ENCODE measurements at regions not wholly inside any gene's neighbourhood (a gene's known extent, or its start where the extent isn't known, plus 50 kb on each side); places are given as distances from the start of the nearest gene placed in this dataset.

DNA sequence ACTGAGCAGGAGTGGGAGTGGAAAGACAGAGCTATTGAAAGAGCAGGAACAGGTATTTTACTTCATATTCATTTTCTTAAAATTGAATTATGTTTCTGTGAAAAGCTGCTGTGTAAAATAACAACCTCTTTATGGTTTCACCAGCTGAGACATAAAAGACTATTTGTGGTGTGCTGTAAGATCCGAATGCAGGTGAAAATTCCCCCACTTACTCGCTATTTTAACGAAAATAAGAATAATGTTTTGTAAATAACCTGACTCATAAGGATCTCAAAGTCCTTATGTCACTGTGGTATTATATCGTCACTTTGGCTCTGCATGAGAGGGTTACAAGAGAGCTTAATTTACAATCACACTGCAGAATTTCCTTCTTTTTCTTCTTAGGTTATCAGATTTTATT, 65.3 kb upstream of the NFIB start:
- no peak overlapping the region for H2BK5ac ChIP-seq (ENCODE audit: low read depth, low read length)
- no peak overlapping the region for H4K91ac ChIP-seq (replicated peaks; ENCODE audit: insufficient read length, low read length)
- ChIA-PET CTCF (ENCODE audit: partially characterized antibody) (interaction anchor here (1.8 to 2.3 kb wide), 2 partner anchors 21 to 64 kb away, joined by 5 to 9 read pairs; no protein-coding TSS in a partner anchor), POLR2A (ENCODE audit: partially characterized antibody) (interaction anchor here (1.2 kb wide), 1 partner anchor 49 kb away, joined by 3 read pairs; no protein-coding TSS in a partner anchor)
- FAIRE-seq, result no peak
- H2BK12ac ChIP-seq (ENCODE audit: low read depth, low read length), result no peak overlapping the region
- no peaks in the 10 kb centered on the region for H3K79me2 ChIP-seq (ENCODE audit: control insufficient read depth in 1 of 2, insufficient read depth in 2 of 2, low read length in 2 of 2)
- H3K4me1 ChIP-seq (replicated peaks in 1 of 4; ENCODE audit: control insufficient read depth in 3 of 4, insufficient read depth in 4 of 4, low read length in 3 of 4), result no peaks in the 10 kb centered on the region
- H3K23ac ChIP-seq (ENCODE audit: insufficient read length), result no peak overlapping the region
- H3K9me3 ChIP-seq (ENCODE audit: insufficient read depth in 2 of 2, low read depth in 1 of 2, low read length in 1 of 2), result peaks cover 0 to 2% of the 10 kb centered on the region in 2 experiments; a peak in 2 of 4 replicates
- no peak overlapping the region for H2BK20ac ChIP-seq (ENCODE audit: low read length)
- H4K20me1 ChIP-seq (replicated peaks in 1 of 2; ENCODE audit: control insufficient read depth in 1 of 2, insufficient read depth in 2 of 2, low read length in 2 of 2), result no peaks in the 10 kb centered on the region
- 90% methylated on average over 4 of the region's 4 CpGs; no CpG with 5 or more reads in 1 of the 2 experiments for WGBS, 2 experiments (ENCODE audit: extremely low coverage in 1 of 2, insufficient coverage in 1 of 2, insufficient read length in 1 of 2, insufficient replicate concordance in 2 of 2, low coverage in 1 of 2, low lambda C conversion rate in 2 of 2, missing lambda C conversion rate in 1 of 2)
- H3K14ac ChIP-seq (ENCODE audit: insufficient read length), result no peak overlapping the region
- no peaks in the 10 kb centered on the region for H3K79me1 ChIP-seq (ENCODE audit: low read depth, low read length)
- no peak overlapping the region for H2AFZ ChIP-seq (ENCODE audit: low read length)
- no peak overlapping the region for H3K18ac ChIP-seq (ENCODE audit: extremely low read depth, low read length)
- no peak overlapping the region for H3K27ac ChIP-seq (ENCODE audit: low read depth, low read length)
- H3K4me3 ChIP-seq (ENCODE audit: extremely low read depth in 1 of 4, insufficient read depth in 2 of 4, low read depth in 3 of 4, low read length in 4 of 4), result no peak overlapping the region
- H3K4ac ChIP-seq (replicated peaks; ENCODE audit: insufficient read length, low read depth, low read length), result no peak overlapping the region
- H3K23me2 ChIP-seq (ENCODE audit: low read depth, low read length), result no peaks in the 10 kb centered on the region
- no peak overlapping the region for H2AK5ac ChIP-seq (ENCODE audit: low read depth, low read length)
- no peak overlapping the region for H2BK120ac ChIP-seq (replicated peaks; ENCODE audit: low read depth, low read length)
- H3K9ac ChIP-seq (replicated peaks in 1 of 4; ENCODE audit: extremely low read depth in 1 of 4, low read depth in 3 of 4, low read length in 3 of 4), result no peak overlapping the region
- no peak overlapping the region for H3K4me2 ChIP-seq (ENCODE audit: insufficient read depth in 1 of 2, low read depth in 2 of 2, low read length in 2 of 2)
- no peak overlapping the region for H3K56ac ChIP-seq (replicated peaks; ENCODE audit: insufficient read length, low read depth, low read length)
- H3K36me3 ChIP-seq (ENCODE audit: control insufficient read depth in 2 of 4, insufficient read depth in 4 of 4, low read length in 3 of 4), result no peaks in the 10 kb centered on the region
- no peak overlapping the region for H2BK15ac ChIP-seq (ENCODE audit: low read length)
- no peak overlapping the region for H4K5ac ChIP-seq (ENCODE audit: insufficient read length, low read depth, low read length)
- no peak for DNase-seq (ENCODE audit: low read depth in 1 of 2, low spot score in 2 of 2)
- H3K27me3 ChIP-seq (replicated peaks in 1 of 4; ENCODE audit: control insufficient read depth in 3 of 4, extremely low read depth in 1 of 4, insufficient read depth in 3 of 4, low read length in 3 of 4), result no peaks in the 10 kb centered on the region
- no peak overlapping the region for H4K8ac ChIP-seq (ENCODE audit: extremely low read depth, insufficient read depth, low read length)
- TF ChIP-seq HDAC2 (IDR thresholded peaks at IDR 0.05; ENCODE audit: borderline replicate concordance in 1 of 2, low read depth in 2 of 2, low read length in 2 of 2), result no peak
- no peak for TF ChIP-seq RXRA (IDR thresholded peaks at IDR 0.05; ENCODE audit: insufficient read depth, low read depth, low read length)
- TF ChIP-seq EZH2 (IDR thresholded peaks at IDR 0.05; ENCODE audit: low read depth, low read length, severe bottlenecking), result no peak
- TF ChIP-seq ZNF274 (IDR thresholded peaks at IDR 0.05; ENCODE audit: borderline replicate concordance, extremely low read depth, low read length), result no peak
- TF ChIP-seq, protein P1, sequence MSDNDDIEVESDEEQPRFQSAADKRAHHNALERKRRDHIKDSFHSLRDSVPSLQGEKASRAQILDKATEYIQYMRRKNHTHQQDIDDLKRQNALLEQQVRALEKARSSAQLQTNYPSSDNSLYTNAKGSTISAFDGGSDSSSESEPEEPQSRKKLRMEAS (IDR thresholded peaks at IDR 0.05), result no peak
- no peak for TF ChIP-seq GTF2F1 (IDR thresholded peaks at IDR 0.05; ENCODE audit: borderline replicate concordance, low read depth, low read length)
- TF ChIP-seq, protein P2, sequence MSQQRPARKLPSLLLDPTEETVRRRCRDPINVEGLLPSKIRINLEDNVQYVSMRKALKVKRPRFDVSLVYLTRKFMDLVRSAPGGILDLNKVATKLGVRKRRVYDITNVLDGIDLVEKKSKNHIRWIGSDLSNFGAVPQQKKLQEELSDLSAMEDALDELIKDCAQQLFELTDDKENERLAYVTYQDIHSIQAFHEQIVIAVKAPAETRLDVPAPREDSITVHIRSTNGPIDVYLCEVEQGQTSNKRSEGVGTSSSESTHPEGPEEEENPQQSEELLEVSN (IDR thresholded peaks at IDR 0.05), result no peak
- TF ChIP-seq NRF1 (IDR thresholded peaks at IDR 0.05; ENCODE audit: low read depth, low read length), result no peak
- TF ChIP-seq ASH2L (IDR thresholded peaks at IDR 0.05; ENCODE audit: low read length), result no peak
- no peak for TF ChIP-seq POLR2AphosphoS5 (IDR thresholded peaks at IDR 0.05; ENCODE audit: low read depth, low read length)
- TF ChIP-seq KDM1A (IDR thresholded peaks at IDR 0.05; ENCODE audit: borderline replicate concordance, low read length), result no peak
- no peak for TF ChIP-seq YY1 (IDR thresholded peaks at IDR 0.05; ENCODE audit: low read depth, low read length)
- no peak for TF ChIP-seq BRCA1 (IDR thresholded peaks at IDR 0.05; ENCODE audit: low read depth, low read length)
- TF ChIP-seq JUN (IDR thresholded peaks at IDR 0.05; ENCODE audit: low read depth, low read length), result no peak
